Tibial nerve (tissue), 4 donors: ENCODE measurements at regions not wholly inside any gene's neighbourhood (a gene's known extent, or its start where the extent isn't known, plus 50 kb on each side); places are given as distances from the start of the nearest gene placed in this dataset.

Experiments used
- CTCF ChIP-seq, 5 experiments: fragments of 200-600 bp in 3 of 5; fragments of 450-650 bp in 2 of 5; sonication (generic) in 3 of 5; IDR thresholded peaks; one replicate each; pipeline ENCODE4 v1.5.1; 2016 to 2019; ENCODE audit warnings: antibody characterized with exemption in 5 of 5, mild to moderate bottlenecking in 3 of 5, moderate library complexity in 2 of 5
- EP300 ChIP-seq, 2 donors: sonication (generic); formaldehyde crosslinking; IDR thresholded peaks; one replicate each; pipeline ENCODE4 v1.6.1; 2017; ENCODE audit warnings: antibody characterized with exemption in 2 of 2, mild to moderate bottlenecking in 1 of 2
- POLR2A ChIP-seq, 2 donors: fragments of 450-650 bp; IDR thresholded peaks; one replicate each; pipeline ENCODE4 v1.6.1; 2017; ENCODE audit warnings: antibody characterized with exemption in 2 of 2, mild to moderate bottlenecking in 2 of 2, moderate library complexity in 2 of 2

- TF ChIP-seq POLR2A (IDR thresholded peaks at IDR 0.05): no peak
- no peak for TF ChIP-seq CTCF (IDR thresholded peaks at IDR 0.05)
- no peak for TF ChIP-seq EP300 (IDR thresholded peaks at IDR 0.05)
Observed at GRCh38 chr5:58265246-58265930, 194.5 kb downstream of the PLK2 start.
